ENCODE measurements at regions not wholly inside any gene's neighbourhood (a gene's known extent, or its start where the extent isn't known, plus 50 kb on each side); places are given as distances from the start of the nearest gene placed in this dataset.

- Mint-ChIP-seq H3K36me3 (ENCODE audit: low read depth) (no peaks in the 10 kb centered on the region), H3K9me3 (no peaks in the 10 kb centered on the region), H3K4me1 (ENCODE audit: low read depth) (no peaks in the 10 kb centered on the region), H3K27me3 (peaks cover 1% of the 10 kb centered on the region), H3K27ac (no peak overlapping the region), H3K4me3 (no peak overlapping the region)
- intact Hi-C loops (cut with micrococcal nuclease), result no loop called here
Measured at GRCh38 chr2:224213396-224213795, 174.3 kb upstream of the SERPINE2 start.

GRCh38 chr2:224211791-224212190, 172.7 kb upstream of the SERPINE2 start:
- Mint-ChIP-seq H3K4me3 (no peak overlapping the region), H3K36me3 (ENCODE audit: low read depth) (no peaks in the 10 kb centered on the region), H3K9me3 (no peaks in the 10 kb centered on the region), H3K27me3 (peaks cover 5% of the 10 kb centered on the region), H3K4me1 (ENCODE audit: low read depth) (no peaks in the 10 kb centered on the region), H3K27ac (no peak overlapping the region)
- intact Hi-C loops (cut with micrococcal nuclease), result no loop called here

DNA sequence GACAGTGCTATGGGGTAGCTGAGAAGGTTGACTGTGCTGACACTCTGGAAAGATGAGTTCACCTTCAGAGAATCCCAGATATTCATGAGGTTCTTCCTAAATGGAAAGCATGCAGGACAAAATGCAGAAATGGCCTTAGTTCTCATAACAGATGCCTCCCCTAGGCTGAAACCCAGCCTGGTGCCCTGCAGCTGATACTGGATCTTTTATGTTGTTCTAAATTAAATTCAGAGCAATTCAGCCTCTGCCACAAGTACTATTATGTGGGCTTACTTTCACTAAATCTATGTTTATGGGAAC, 172.0 kb upstream of the SERPINE2 start:
- H3K36me3 Mint-ChIP-seq (ENCODE audit: low read depth), result no peaks in the 10 kb centered on the region
- H3K4me1 Mint-ChIP-seq (ENCODE audit: low read depth), result no peaks in the 10 kb centered on the region
- intact Hi-C loops (cut with micrococcal nuclease), result no loop called here
- peaks cover 5% of the 10 kb centered on the region for H3K27me3 Mint-ChIP-seq
- H3K9me3 Mint-ChIP-seq, result no peaks in the 10 kb centered on the region
- no peak overlapping the region for H3K27ac Mint-ChIP-seq
- H3K4me3 Mint-ChIP-seq, result no peak overlapping the region

- H3K36me3 Mint-ChIP-seq (ENCODE audit: low read depth), result no peaks in the 10 kb centered on the region
- peaks cover 5% of the 10 kb centered on the region for H3K27me3 Mint-ChIP-seq
- intact Hi-C loops (cut with micrococcal nuclease), result no loop called here
- H3K4me1 Mint-ChIP-seq (ENCODE audit: low read depth), result no peaks in the 10 kb centered on the region
- H3K27ac Mint-ChIP-seq, result no peak overlapping the region
- H3K9me3 Mint-ChIP-seq, result no peaks in the 10 kb centered on the region
- H3K4me3 Mint-ChIP-seq, result no peak overlapping the region
Measured at GRCh38 chr2:224210286-224211180, 171.4 kb upstream of the SERPINE2 start.

DNA sequence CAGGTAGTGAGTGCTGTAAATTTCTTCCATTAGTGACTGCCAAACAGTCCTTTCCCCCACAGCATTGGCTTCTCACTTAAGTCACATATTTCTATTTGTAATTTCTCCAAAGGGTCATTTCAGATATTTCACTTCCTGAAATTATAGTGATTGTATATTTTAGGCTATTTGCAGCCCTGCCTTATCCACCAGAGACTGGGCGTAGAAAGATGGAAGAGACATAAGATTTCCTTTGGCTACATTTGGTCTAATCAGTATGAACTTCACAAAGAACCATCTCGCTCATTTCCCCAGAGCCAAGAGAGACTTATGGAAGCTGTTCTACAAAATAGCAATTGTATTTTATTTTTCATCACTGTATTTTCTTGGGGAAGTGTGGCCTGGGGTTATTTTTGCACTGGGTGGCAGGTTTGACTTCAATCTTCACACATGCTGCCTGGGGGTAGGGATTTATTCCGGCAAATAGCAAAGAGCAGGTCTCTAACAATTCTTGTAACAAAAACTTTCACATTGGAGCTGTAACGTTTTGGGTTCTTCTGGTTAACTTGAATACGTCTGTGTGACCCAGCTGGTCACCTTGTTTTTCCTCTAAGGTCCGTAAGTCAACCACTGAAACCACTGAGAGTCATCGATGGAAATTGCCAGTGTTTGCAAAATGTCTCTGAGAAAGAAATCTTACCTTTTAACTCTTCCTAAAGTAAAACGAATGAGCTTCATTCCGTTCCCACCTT, 170.6 kb upstream of the SERPINE2 start:
- H3K4me3 Mint-ChIP-seq, result no peak overlapping the region
- no peak overlapping the region for H3K27ac Mint-ChIP-seq
- H3K36me3 Mint-ChIP-seq (ENCODE audit: low read depth), result no peaks in the 10 kb centered on the region
- H3K9me3 Mint-ChIP-seq, result no peaks in the 10 kb centered on the region
- H3K4me1 Mint-ChIP-seq (ENCODE audit: low read depth), result no peaks in the 10 kb centered on the region
- intact Hi-C loops (cut with micrococcal nuclease), result no loop called here
- peaks cover 5% of the 10 kb centered on the region for H3K27me3 Mint-ChIP-seq

DNA sequence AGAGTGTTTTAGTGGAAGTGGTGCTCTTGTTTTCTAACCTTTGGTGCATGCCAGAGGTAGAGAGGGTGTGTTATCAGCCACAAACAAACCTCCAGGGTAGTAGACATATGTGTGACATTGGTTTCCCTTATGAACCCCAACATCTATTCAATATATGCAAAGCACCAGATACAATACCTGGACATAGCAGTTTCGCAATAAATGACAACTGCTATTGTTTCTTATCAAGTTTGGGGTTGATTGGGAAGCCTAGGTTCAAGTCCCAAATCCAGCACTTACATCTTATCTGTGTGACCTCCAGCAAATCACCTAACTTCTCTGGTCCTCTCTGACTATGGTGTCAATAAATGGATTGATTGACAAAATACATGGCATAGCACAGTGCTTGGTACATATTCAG, 169.4 kb upstream of the SERPINE2 start:
- Mint-ChIP-seq H3K4me1 (ENCODE audit: low read depth) (no peaks in the 10 kb centered on the region), H3K9me3 (no peaks in the 10 kb centered on the region), H3K27ac (no peak overlapping the region), H3K27me3 (peaks cover 5% of the 10 kb centered on the region), H3K4me3 (no peak overlapping the region), H3K36me3 (ENCODE audit: low read depth) (no peaks in the 10 kb centered on the region)
- intact Hi-C loops (cut with micrococcal nuclease), result no loop called here

DNA sequence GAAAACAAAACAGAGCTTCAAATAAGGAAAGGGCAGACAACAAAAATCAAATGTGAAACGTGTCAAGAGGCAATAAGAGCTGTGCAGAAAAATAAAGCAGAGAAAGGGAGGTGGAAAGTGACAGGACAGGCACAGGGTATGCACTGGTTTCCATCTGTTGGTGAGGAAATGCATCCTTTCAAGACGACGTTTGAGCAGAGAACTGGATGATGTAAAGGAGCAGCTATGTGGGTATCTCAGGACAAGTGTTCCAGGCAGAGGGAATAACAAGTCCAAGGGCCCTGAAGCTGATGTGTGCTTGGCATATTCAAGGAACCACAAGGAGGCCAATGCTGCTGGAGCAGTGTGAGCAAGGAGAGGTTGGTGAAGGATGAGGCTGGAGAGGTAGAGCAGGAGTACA, 168.9 kb upstream of the SERPINE2 start:
- Mint-ChIP-seq H3K4me1 (ENCODE audit: low read depth) (no peaks in the 10 kb centered on the region), H3K27me3 (peaks cover 5% of the 10 kb centered on the region), H3K9me3 (no peaks in the 10 kb centered on the region), H3K36me3 (ENCODE audit: low read depth) (no peaks in the 10 kb centered on the region), H3K27ac (no peak overlapping the region), H3K4me3 (no peak overlapping the region)
- intact Hi-C loops (cut with micrococcal nuclease), result no loop called here

GRCh38 chr2:224206816-224207215, 167.7 kb upstream of the SERPINE2 start:
- Mint-ChIP-seq H3K4me1 (ENCODE audit: low read depth) (no peaks in the 10 kb centered on the region), H3K36me3 (ENCODE audit: low read depth) (no peaks in the 10 kb centered on the region), H3K27ac (no peak overlapping the region), H3K4me3 (no peak overlapping the region), H3K27me3 (peaks cover 5% of the 10 kb centered on the region), H3K9me3 (no peaks in the 10 kb centered on the region)
- intact Hi-C loops (cut with micrococcal nuclease), result no loop called here

- H3K36me3 Mint-ChIP-seq (ENCODE audit: low read depth), result no peaks in the 10 kb centered on the region
- no peak overlapping the region for H3K4me3 Mint-ChIP-seq
- intact Hi-C loops (cut with micrococcal nuclease), result no loop called here
- H3K4me1 Mint-ChIP-seq (ENCODE audit: low read depth), result no peaks in the 10 kb centered on the region
- no peak overlapping the region for H3K27ac Mint-ChIP-seq
- H3K9me3 Mint-ChIP-seq, result no peaks in the 10 kb centered on the region
- no peaks in the 10 kb centered on the region for H3K27me3 Mint-ChIP-seq
Measured at GRCh38 chr2:224202281-224202865, 163.3 kb upstream of the SERPINE2 start.

- Mint-ChIP-seq H3K4me1 (ENCODE audit: low read depth) (no peaks in the 10 kb centered on the region), H3K4me3 (no peak overlapping the region), H3K27me3 (no peaks in the 10 kb centered on the region), H3K9me3 (peaks cover 10% of the 10 kb centered on the region), H3K36me3 (ENCODE audit: low read depth) (no peaks in the 10 kb centered on the region), H3K27ac (no peak overlapping the region)
- intact Hi-C loops (cut with micrococcal nuclease), result no loop called here
Measured at GRCh38 chr2:224198436-224198835, 159.3 kb upstream of the SERPINE2 start.

- intact Hi-C loops (cut with micrococcal nuclease), result no loop called here
- Mint-ChIP-seq H3K4me1 (ENCODE audit: low read depth) (no peaks in the 10 kb centered on the region), H3K27me3 (no peaks in the 10 kb centered on the region), H3K27ac (no peak overlapping the region), H3K36me3 (ENCODE audit: low read depth) (no peaks in the 10 kb centered on the region), H3K4me3 (no peak overlapping the region), H3K9me3 (peaks cover 10% of the 10 kb centered on the region)
Measured at GRCh38 chr2:224196810-224197209, 157.7 kb upstream of the SERPINE2 start.

- no peaks in the 10 kb centered on the region for H3K4me1 Mint-ChIP-seq (ENCODE audit: low read depth)
- H3K27me3 Mint-ChIP-seq, result no peaks in the 10 kb centered on the region
- H3K9me3 Mint-ChIP-seq, result peaks cover 10% of the 10 kb centered on the region
- no peak overlapping the region for H3K4me3 Mint-ChIP-seq
- no peaks in the 10 kb centered on the region for H3K36me3 Mint-ChIP-seq (ENCODE audit: low read depth)
- H3K27ac Mint-ChIP-seq, result no peak overlapping the region
- intact Hi-C loops (cut with micrococcal nuclease), result no loop called here
Measured at GRCh38 chr2:224195925-224196571, 157.0 kb upstream of the SERPINE2 start.

DNA sequence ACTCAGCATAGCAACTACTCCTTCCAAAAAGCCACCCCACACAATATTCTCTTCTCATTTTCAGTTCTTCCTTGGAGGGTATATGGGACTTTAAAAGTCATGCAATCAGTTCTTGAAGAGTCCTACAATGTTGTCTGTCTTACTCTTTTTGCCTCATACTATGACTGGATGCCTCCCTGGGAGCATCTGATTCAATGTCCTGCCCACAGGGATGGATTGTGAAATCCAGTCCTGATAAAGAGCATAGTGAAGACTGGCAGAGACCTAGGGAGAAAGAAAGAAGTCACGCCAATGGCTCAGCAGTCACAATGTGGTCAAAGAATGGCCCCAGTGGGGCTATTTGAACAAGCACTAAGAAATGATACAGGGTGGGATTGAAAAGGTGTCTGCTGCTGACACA, 155.1 kb upstream of the SERPINE2 start:
- no peak overlapping the region for H3K27ac Mint-ChIP-seq
- intact Hi-C loops (cut with micrococcal nuclease), result no loop called here
- H3K4me1 Mint-ChIP-seq (ENCODE audit: low read depth), result no peaks in the 10 kb centered on the region
- H3K36me3 Mint-ChIP-seq (ENCODE audit: low read depth), result no peaks in the 10 kb centered on the region
- H3K9me3 Mint-ChIP-seq, result peaks cover 10% of the 10 kb centered on the region
- no peak overlapping the region for H3K4me3 Mint-ChIP-seq
- no peaks in the 10 kb centered on the region for H3K27me3 Mint-ChIP-seq

- no peaks in the 10 kb centered on the region for H3K4me1 Mint-ChIP-seq (ENCODE audit: low read depth)
- no peak overlapping the region for H3K27ac Mint-ChIP-seq
- no peaks in the 10 kb centered on the region for H3K27me3 Mint-ChIP-seq
- no peak overlapping the region for H3K4me3 Mint-ChIP-seq
- no peaks in the 10 kb centered on the region for H3K36me3 Mint-ChIP-seq (ENCODE audit: low read depth)
- peaks cover 10% of the 10 kb centered on the region for H3K9me3 Mint-ChIP-seq
- intact Hi-C loops (cut with micrococcal nuclease), result no loop called here
Measured at GRCh38 chr2:224191465-224191864, 152.4 kb upstream of the SERPINE2 start.

All from dendritic cell treated with granulocyte-macrophage colony-stimulating factor and Interleukin-4, amounts not matched to agents 40 ng/mL and 50 ng/mL, for 4 days (primary cell).